Endothelial cell of umbilical vein (primary cell): ENCODE measurements at regions not wholly inside any gene's neighbourhood (a gene's known extent, or its start where the extent isn't known, plus 50 kb on each side); places are given as distances from the start of the nearest gene placed in this dataset.

ENCODE experiments used
- BruUV-seq: library from RNA; stranded (reverse); fragments of 400-500 nt; replicated peaks from 2 replicates; lab custom pipeline; 2021; lab: Mats Ljungman, UMichigan
- CTCF ChIA-PET: fragments of 300-600, 350-600 bp; sonication (Branson Sonifier 250); formaldehyde crosslinking; loops from one replicate; lab custom pipeline; 2021; ENCODE audit warnings: antibody characterized with exemption, inconsistent platforms; lab: Charles Lee
- POLR2A ChIA-PET: fragments of 300-600, 350-600 bp; sonication (Branson Sonifier 250); formaldehyde crosslinking; loops from one replicate; lab custom pipeline; 2021; ENCODE audit warnings: antibody characterized with exemption, inconsistent platforms; lab: Charles Lee
- DNase-seq: peaks from one replicate; pipeline ENCODE4 v3.0.0-alpha.2; 2011; ENCODE audit warnings: low read depth, low spot score
- FAIRE-seq: peaks from 2 replicates; lab custom pipeline; 2011; peaks lifted over from hg19 to GRCh38; lab: Jason Lieb, UNC
- H2AFZ ChIP-seq: 2 replicates; pipeline ENCODE4 v1.6.0; 2012; ENCODE audit warnings: low read depth, low read length, control low read depth, inconsistent platforms
- H3K27ac ChIP-seq: 2 replicates; pipeline ENCODE4 v1.5.1; 2011; ENCODE audit warnings: low read depth, mild to moderate bottlenecking, control low read depth, low read length, moderate library complexity; ENCODE audit not compliant: insufficient read depth
- H3K27me3 ChIP-seq, 2 experiments: 2 replicates each; pipeline versions ENCODE4 v1.6.0 to v1.6.1; 2011; ENCODE audit warnings: low read length in 2 of 2, mixed read lengths in 1 of 2; ENCODE audit not compliant: control insufficient read depth in 2 of 2, insufficient read depth in 2 of 2
- H3K36me3 ChIP-seq, 2 experiments: 2 replicates in 1 of 2; 3 replicates in 1 of 2; pipeline ENCODE4 v1.5.1; 2011; ENCODE audit warnings: low read length in 2 of 2, mild to moderate bottlenecking in 1 of 2, moderate library complexity in 1 of 2; ENCODE audit not compliant: control insufficient read depth in 2 of 2, insufficient read depth in 2 of 2; ENCODE audit errors: extremely low read depth in 1 of 2
- H3K4me1 ChIP-seq: 3 replicates; pipeline ENCODE4 v1.5.1; 2011; ENCODE audit warnings: mild to moderate bottlenecking, low read length; ENCODE audit not compliant: control insufficient read depth, insufficient read depth; ENCODE audit errors: extremely low read depth
- H3K4me2 ChIP-seq: 2 replicates; pipeline ENCODE4 v1.6.1; 2011; ENCODE audit warnings: low read length, control low read depth, mixed read lengths; ENCODE audit not compliant: insufficient read depth
- H3K4me3 ChIP-seq, 3 experiments: fragments of 200-600 bp in 1 of 3; sonication (generic), shearing (Covaris generic) in 1 of 3; replicated peaks in 1 of 3; 2 replicates each; pipeline ENCODE4 v1.5.1; 2011 to 2016; ENCODE audit warnings: control low read depth in 3 of 3, low read length in 3 of 3, mild to moderate bottlenecking in 2 of 3, inconsistent platforms in 1 of 3, low read depth in 1 of 3, moderate library complexity in 1 of 3; ENCODE audit not compliant: insufficient read depth in 1 of 3
- H3K79me2 ChIP-seq: 2 replicates; pipeline ENCODE4 v1.6.0; 2012; ENCODE audit warnings: low read length, inconsistent platforms; ENCODE audit not compliant: control insufficient read depth, insufficient read depth
- H3K9ac ChIP-seq: replicated peaks from 2 replicates; pipeline ENCODE3; 2011; ENCODE audit warnings: low read length, control low read depth; ENCODE audit not compliant: insufficient read depth; ENCODE audit errors: extremely low read depth
- H3K9me1 ChIP-seq: replicated peaks from 3 replicates; pipeline ENCODE4 v1.6.0; 2011; ENCODE audit warnings: mild to moderate bottlenecking, low read length; ENCODE audit not compliant: control insufficient read depth, insufficient read depth; ENCODE audit errors: extremely low read depth
- H3K9me3 ChIP-seq: replicated peaks from 2 replicates; pipeline ENCODE4 v1.5.1; 2012; ENCODE audit warnings: low read length, inconsistent platforms; ENCODE audit not compliant: control insufficient read depth, insufficient read depth
- H4K20me1 ChIP-seq: replicated peaks from 2 replicates; pipeline ENCODE3; 2011; ENCODE audit warnings: mild to moderate bottlenecking, low read length; ENCODE audit not compliant: control insufficient read depth, insufficient read depth; ENCODE audit errors: extremely low read depth
- EZH2 ChIP-seq: IDR thresholded peaks from 2 replicates; pipeline ENCODE4 v1.6.1; 2012; ENCODE audit warnings: borderline replicate concordance, low read depth, mild to moderate bottlenecking, moderate library complexity, low read length, inconsistent platforms; ENCODE audit not compliant: severe bottlenecking
- FOS ChIP-seq: IDR thresholded peaks from 2 replicates; pipeline ENCODE4 v1.6.1; 2011; ENCODE audit warnings: mild to moderate bottlenecking, low read length, moderate library complexity, borderline replicate concordance; ENCODE audit not compliant: insufficient read depth
- GATA2 ChIP-seq: IDR thresholded peaks from 2 replicates; pipeline ENCODE4 v1.7.0; 2011; ENCODE audit warnings: low read depth, mild to moderate bottlenecking, moderate library complexity, mixed read lengths, low read length; ENCODE audit not compliant: insufficient read length, insufficient read depth
- JUN ChIP-seq: IDR thresholded peaks from 2 replicates; pipeline ENCODE4 v1.6.1; 2011; ENCODE audit warnings: borderline replicate concordance, low read depth; ENCODE audit not compliant: insufficient read length, insufficient read depth
- MAX ChIP-seq: IDR thresholded peaks from 2 replicates; pipeline ENCODE4 v1.6.1; 2011; ENCODE audit not compliant: insufficient read depth, insufficient read length
- MYC ChIP-seq: IDR thresholded peaks from one replicate; pipeline ENCODE4 v1.6.1; 2011; ENCODE audit warnings: mild to moderate bottlenecking, low read depth, low read length
- POLR2A ChIP-seq: IDR thresholded peaks from 2 replicates; pipeline ENCODE4 v1.6.1; 2012; ENCODE audit warnings: low read depth, mild to moderate bottlenecking, control low read depth, low read length
- POLR2AphosphoS5 ChIP-seq: IDR thresholded peaks from 2 replicates; pipeline ENCODE4 v1.6.1; 2012; ENCODE audit warnings: low read depth, mild to moderate bottlenecking, control low read depth, low read length, moderate library complexity; ENCODE audit not compliant: insufficient read depth
- dilution Hi-C: fragments of 300-500 bp; cut with MboI; formaldehyde crosslinking; loops from one replicate; pipeline ENCODE4 v1.15.0; 2019; ENCODE audit warnings: low sequenced_read_pairs; ENCODE audit not compliant: extremely low pct_ligation_motif_present
- intact Hi-C: fragments of 100-400 bp; cut with micrococcal nuclease; formaldehyde crosslinking; loops from one replicate; pipeline ENCODE4 v1.10.0; 2022
- TF ChIP-seq, protein P1 (sequence below), 2 donors: IDR thresholded peaks; 1 replicate in 1 of 2; 2 replicates in 1 of 2; pipeline ENCODE4 v1.5.1; 2011; ENCODE audit warnings: low read length in 2 of 2, mild to moderate bottlenecking in 2 of 2, moderate library complexity in 2 of 2, control low read depth in 1 of 2, inconsistent platforms in 1 of 2, low read depth in 1 of 2; ENCODE audit not compliant: insufficient read depth in 1 of 2; ENCODE audit errors: extremely low read depth in 1 of 2

GRCh38 chr5:130528474-130528873, 624.2 kb downstream of the CHSY3 start:
- no TSS peak for BruUV-seq
- H3K27me3 ChIP-seq, result no peaks in the 10 kb centered on the region
- no peaks in the 10 kb centered on the region for H3K36me3 ChIP-seq
- H4K20me1 ChIP-seq, result no peaks in the 10 kb centered on the region
- H2AFZ ChIP-seq, result no peak overlapping the region
- no peak overlapping the region for H3K4me2 ChIP-seq
- no peaks in the 10 kb centered on the region for H3K9me3 ChIP-seq
- FAIRE-seq, result no peak
- ChIA-PET POLR2A (no interaction called here), CTCF (no interaction called here)
- DNase-seq, result no peak
- H3K4me3 ChIP-seq, result no peak overlapping the region
- intact Hi-C loops, result no loop called here
- no peaks in the 10 kb centered on the region for H3K4me1 ChIP-seq
- H3K79me2 ChIP-seq, result no peaks in the 10 kb centered on the region
- H3K9ac ChIP-seq, result no peak overlapping the region
- dilution Hi-C loops, result no loop called here
- H3K27ac ChIP-seq, result no peak overlapping the region
- peak; percentile 24 for TF ChIP-seq FOS
- TF ChIP-seq MAX, result no peak
- TF ChIP-seq MYC, result no peak
- H3K9me1 ChIP-seq, result no peaks in the 10 kb centered on the region

DNA sequence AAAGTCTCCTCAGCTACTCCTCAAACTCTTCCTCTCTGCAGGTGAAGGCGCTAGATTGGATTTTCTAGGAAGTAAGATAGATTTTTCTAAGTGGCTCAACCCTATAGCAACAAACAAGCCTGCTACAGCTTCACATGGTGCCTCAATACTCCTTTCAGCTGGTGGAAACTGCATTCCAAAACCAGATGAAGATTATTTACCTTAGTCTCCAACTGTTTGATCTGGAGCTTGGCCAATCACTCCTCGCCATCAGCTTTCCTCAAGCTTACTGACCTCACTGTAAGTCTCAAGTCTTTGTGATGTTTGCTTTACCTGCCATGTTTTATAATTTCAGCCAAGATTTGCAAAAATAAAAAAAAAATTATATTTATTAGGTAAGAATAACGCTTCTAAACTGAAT, 622.4 kb downstream of the CHSY3 start:
- CTCF ChIA-PET, result interaction anchor here (0.9 kb wide), 1 partner anchor 13 kb away, joined by 3 read pairs; no protein-coding TSS in a partner anchor
- BruUV-seq, result no TSS peak
- no peaks in the 10 kb centered on the region for H3K79me2 ChIP-seq
- no peak overlapping the region for H3K9ac ChIP-seq
- H3K27me3 ChIP-seq, result no peaks in the 10 kb centered on the region
- TF ChIP-seq EZH2 (no peak), POLR2A (no peak), MAX (no peak), JUN (no peak), POLR2AphosphoS5 (no peak), GATA2 (no peak), FOS (no peak), MYC (no peak)
- TF ChIP-seq, protein P1, sequence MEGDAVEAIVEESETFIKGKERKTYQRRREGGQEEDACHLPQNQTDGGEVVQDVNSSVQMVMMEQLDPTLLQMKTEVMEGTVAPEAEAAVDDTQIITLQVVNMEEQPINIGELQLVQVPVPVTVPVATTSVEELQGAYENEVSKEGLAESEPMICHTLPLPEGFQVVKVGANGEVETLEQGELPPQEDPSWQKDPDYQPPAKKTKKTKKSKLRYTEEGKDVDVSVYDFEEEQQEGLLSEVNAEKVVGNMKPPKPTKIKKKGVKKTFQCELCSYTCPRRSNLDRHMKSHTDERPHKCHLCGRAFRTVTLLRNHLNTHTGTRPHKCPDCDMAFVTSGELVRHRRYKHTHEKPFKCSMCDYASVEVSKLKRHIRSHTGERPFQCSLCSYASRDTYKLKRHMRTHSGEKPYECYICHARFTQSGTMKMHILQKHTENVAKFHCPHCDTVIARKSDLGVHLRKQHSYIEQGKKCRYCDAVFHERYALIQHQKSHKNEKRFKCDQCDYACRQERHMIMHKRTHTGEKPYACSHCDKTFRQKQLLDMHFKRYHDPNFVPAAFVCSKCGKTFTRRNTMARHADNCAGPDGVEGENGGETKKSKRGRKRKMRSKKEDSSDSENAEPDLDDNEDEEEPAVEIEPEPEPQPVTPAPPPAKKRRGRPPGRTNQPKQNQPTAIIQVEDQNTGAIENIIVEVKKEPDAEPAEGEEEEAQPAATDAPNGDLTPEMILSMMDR (IDR thresholded peaks at IDR 0.05; ENCODE audit: extremely low read depth in 1 of 2, insufficient read depth in 1 of 2, low read depth in 1 of 2, low read length in 2 of 2), result no peak
- H3K4me2 ChIP-seq, result no peak overlapping the region
- no peaks in the 10 kb centered on the region for H4K20me1 ChIP-seq
- dilution Hi-C loops, result no loop called here
- no peak overlapping the region for H2AFZ ChIP-seq
- no peaks in the 10 kb centered on the region for H3K9me3 ChIP-seq
- intact Hi-C loops, result no loop called here
- FAIRE-seq (no peak), DNase-seq (no peak)
- H3K27ac ChIP-seq, result no peak overlapping the region
- H3K9me1 ChIP-seq, result no peaks in the 10 kb centered on the region
- no peak overlapping the region for H3K4me3 ChIP-seq
- H3K36me3 ChIP-seq, result no peaks in the 10 kb centered on the region
- no peaks in the 10 kb centered on the region for H3K4me1 ChIP-seq
- POLR2A ChIA-PET, result no interaction called here
